ENCODE measurements at regions not wholly inside any gene's neighbourhood (a gene's known extent, or its start where the extent isn't known, plus 50 kb on each side); places are given as distances from the start of the nearest gene placed in this dataset.

GRCh38 chr15:92244703-92245102 lies 149.0 kb upstream of the ST8SIA2 start:
- DNase-seq, result no peak
- no peaks in the 10 kb centered on the region for H3K36me3 ChIP-seq (ENCODE audit: control insufficient read depth in 4 of 4, insufficient read depth in 4 of 4, low read length in 3 of 4)
- no peak overlapping the region for H3K27ac ChIP-seq (ENCODE audit: insufficient read depth in 1 of 2, low read depth in 1 of 2, low read length in 2 of 2, poor library complexity in 1 of 2, severe bottlenecking in 2 of 2)
- peaks cover 0 to 2% (median 0%) of the 10 kb centered on the region in 5 experiments for H3K9me3 ChIP-seq (ENCODE audit: control extremely low read depth in 1 of 5, control insufficient read depth in 4 of 5, insufficient read depth in 2 of 5, low read depth in 1 of 5, low read length in 4 of 5)
- WGBS (ENCODE audit: insufficient coverage), result no CpG with 5 or more reads among the region's 1 CpG
- no peak overlapping the region for H3K4me3 ChIP-seq (ENCODE audit: control insufficient read depth in 1 of 7, extremely low read depth in 1 of 7, insufficient read depth in 4 of 7, low read depth in 2 of 7, low read length in 6 of 7)
- peaks cover 0 to 24% (median 4%) of the 10 kb centered on the region in 5 experiments for H3K27me3 ChIP-seq (replicated peaks in 2 of 5; ENCODE audit: control insufficient read depth in 4 of 5, insufficient read depth in 5 of 5, low read length in 4 of 5)
- POLR2A ChIA-PET, result no interaction called here
- CTCF ChIA-PET, result no interaction called here
- no peaks in the 10 kb centered on the region for H3K4me1 ChIP-seq (ENCODE audit: control extremely low read depth in 1 of 4, control insufficient read depth in 4 of 4, insufficient read depth in 4 of 4, low read length in 3 of 4)

GRCh38 chr15:92247649-92248242 lies 145.9 kb upstream of the ST8SIA2 start:
- H3K27ac ChIP-seq (ENCODE audit: insufficient read depth in 1 of 2, low read depth in 1 of 2, low read length in 2 of 2, poor library complexity in 1 of 2, severe bottlenecking in 2 of 2), result no peak overlapping the region
- DNase-seq, result no peak
- H3K4me1 ChIP-seq (ENCODE audit: control extremely low read depth in 1 of 4, control insufficient read depth in 4 of 4, insufficient read depth in 4 of 4, low read length in 3 of 4), result no peaks in the 10 kb centered on the region
- no peaks in the 10 kb centered on the region for H3K36me3 ChIP-seq (ENCODE audit: control insufficient read depth in 4 of 4, insufficient read depth in 4 of 4, low read length in 3 of 4)
- CTCF ChIA-PET, result no interaction called here
- POLR2A ChIA-PET, result no interaction called here
- 99% methylated on average over 6 of the region's 7 CpGs for WGBS (ENCODE audit: insufficient coverage)
- peaks cover 0 to 24% (median 4%) of the 10 kb centered on the region in 5 experiments for H3K27me3 ChIP-seq (replicated peaks in 2 of 5; ENCODE audit: control insufficient read depth in 4 of 5, insufficient read depth in 5 of 5, low read length in 4 of 5)
- H3K9me3 ChIP-seq (ENCODE audit: control extremely low read depth in 1 of 5, control insufficient read depth in 4 of 5, insufficient read depth in 2 of 5, low read depth in 1 of 5, low read length in 4 of 5), result no peaks in the 10 kb centered on the region
- no peak overlapping the region for H3K4me3 ChIP-seq (ENCODE audit: control insufficient read depth in 1 of 7, extremely low read depth in 1 of 7, insufficient read depth in 4 of 7, low read depth in 2 of 7, low read length in 6 of 7)

GRCh38 chr15:92266796-92267685 lies 126.6 kb upstream of the ST8SIA2 start:
- H3K4me1 ChIP-seq (ENCODE audit: control extremely low read depth in 1 of 4, control insufficient read depth in 4 of 4, insufficient read depth in 4 of 4, low read length in 3 of 4), result no peaks in the 10 kb centered on the region
- DNase-seq, result no peak
- ChIA-PET POLR2A (no interaction called here), CTCF (interaction anchor here (1.2 kb wide), 1 partner anchor 9 kb away, joined by 3 read pairs; no protein-coding TSS in a partner anchor)
- 97% methylated on average over 8 of the region's 14 CpGs for WGBS (ENCODE audit: insufficient coverage)
- no peaks in the 10 kb centered on the region for H3K9me3 ChIP-seq (ENCODE audit: control extremely low read depth in 1 of 5, control insufficient read depth in 4 of 5, insufficient read depth in 2 of 5, low read depth in 1 of 5, low read length in 4 of 5)
- no peak overlapping the region for H3K27ac ChIP-seq (ENCODE audit: insufficient read depth in 1 of 2, low read depth in 1 of 2, low read length in 2 of 2, poor library complexity in 1 of 2, severe bottlenecking in 2 of 2)
- H3K36me3 ChIP-seq (ENCODE audit: control insufficient read depth in 4 of 4, insufficient read depth in 4 of 4, low read length in 3 of 4), result no peaks in the 10 kb centered on the region
- peaks cover 0 to 2% (median 0%) of the 10 kb centered on the region in 5 experiments for H3K27me3 ChIP-seq (replicated peaks in 2 of 5; ENCODE audit: control insufficient read depth in 4 of 5, insufficient read depth in 5 of 5, low read length in 4 of 5)
- no peak overlapping the region for H3K4me3 ChIP-seq (ENCODE audit: control insufficient read depth in 1 of 7, extremely low read depth in 1 of 7, insufficient read depth in 4 of 7, low read depth in 2 of 7, low read length in 6 of 7)

GRCh38 chr15:92268900-92269299 lies 124.8 kb upstream of the ST8SIA2 start:
- ChIA-PET POLR2A (no interaction called here), CTCF (interaction anchor here (1.7 kb wide), 1 partner anchor 123 kb away, joined by 4 read pairs; no protein-coding TSS in a partner anchor)
- DNase-seq, result no peak
- 100% methylated on average over 2 of the region's 3 CpGs for WGBS (ENCODE audit: insufficient coverage)
- H3K27me3 ChIP-seq (replicated peaks in 2 of 5; ENCODE audit: control insufficient read depth in 4 of 5, insufficient read depth in 5 of 5, low read length in 4 of 5), result peaks cover 0 to 2% (median 0%) of the 10 kb centered on the region in 5 experiments
- no peak overlapping the region for H3K4me3 ChIP-seq (ENCODE audit: control insufficient read depth in 1 of 7, extremely low read depth in 1 of 7, insufficient read depth in 4 of 7, low read depth in 2 of 7, low read length in 6 of 7)
- no peaks in the 10 kb centered on the region for H3K4me1 ChIP-seq (ENCODE audit: control extremely low read depth in 1 of 4, control insufficient read depth in 4 of 4, insufficient read depth in 4 of 4, low read length in 3 of 4)
- no peak overlapping the region for H3K27ac ChIP-seq (ENCODE audit: insufficient read depth in 1 of 2, low read depth in 1 of 2, low read length in 2 of 2, poor library complexity in 1 of 2, severe bottlenecking in 2 of 2)
- no peaks in the 10 kb centered on the region for H3K36me3 ChIP-seq (ENCODE audit: control insufficient read depth in 4 of 4, insufficient read depth in 4 of 4, low read length in 3 of 4)
- no peaks in the 10 kb centered on the region for H3K9me3 ChIP-seq (ENCODE audit: control extremely low read depth in 1 of 5, control insufficient read depth in 4 of 5, insufficient read depth in 2 of 5, low read depth in 1 of 5, low read length in 4 of 5)

GRCh38 chr15:92271179-92271578 lies 122.5 kb upstream of the ST8SIA2 start:
- H3K36me3 ChIP-seq (ENCODE audit: control insufficient read depth in 4 of 4, insufficient read depth in 4 of 4, low read length in 3 of 4), result no peaks in the 10 kb centered on the region
- WGBS (ENCODE audit: insufficient coverage), result 90% methylated on average over 1 of the region's 1 CpG
- no peak for DNase-seq
- H3K27ac ChIP-seq (ENCODE audit: insufficient read depth in 1 of 2, low read depth in 1 of 2, low read length in 2 of 2, poor library complexity in 1 of 2, severe bottlenecking in 2 of 2), result no peak overlapping the region
- no peaks in the 10 kb centered on the region for H3K9me3 ChIP-seq (ENCODE audit: control extremely low read depth in 1 of 5, control insufficient read depth in 4 of 5, insufficient read depth in 2 of 5, low read depth in 1 of 5, low read length in 4 of 5)
- no peaks in the 10 kb centered on the region for H3K4me1 ChIP-seq (ENCODE audit: control extremely low read depth in 1 of 4, control insufficient read depth in 4 of 4, insufficient read depth in 4 of 4, low read length in 3 of 4)
- ChIA-PET CTCF (interaction anchor here (1.4 kb wide), 1 partner anchor 8 kb away, joined by 3 read pairs; no protein-coding TSS in a partner anchor), POLR2A (no interaction called here)
- H3K27me3 ChIP-seq (replicated peaks in 2 of 5; ENCODE audit: control insufficient read depth in 4 of 5, insufficient read depth in 5 of 5, low read length in 4 of 5), result no peaks in the 10 kb centered on the region
- no peak overlapping the region for H3K4me3 ChIP-seq (ENCODE audit: control insufficient read depth in 1 of 7, extremely low read depth in 1 of 7, insufficient read depth in 4 of 7, low read depth in 2 of 7, low read length in 6 of 7)

- POLR2A ChIA-PET, result no interaction called here
- WGBS (ENCODE audit: insufficient coverage), result 100% methylated on average over 1 of the region's 1 CpG
These were observed 121.6 kb upstream of the ST8SIA2 start for GRCh38 chr15:92272106-92272505.

GRCh38 chr15:92273286-92273685 lies 120.4 kb upstream of the ST8SIA2 start:
- 100% methylated on average over 1 of the region's 3 CpGs for WGBS (ENCODE audit: insufficient coverage)
- CTCF ChIA-PET, result no interaction called here
- no peak for DNase-seq
- no peaks in the 10 kb centered on the region for H3K4me1 ChIP-seq (ENCODE audit: control extremely low read depth in 1 of 4, control insufficient read depth in 4 of 4, insufficient read depth in 4 of 4, low read length in 3 of 4)
- H3K36me3 ChIP-seq (ENCODE audit: control insufficient read depth in 4 of 4, insufficient read depth in 4 of 4, low read length in 3 of 4), result no peaks in the 10 kb centered on the region
- H3K27me3 ChIP-seq (replicated peaks in 2 of 5; ENCODE audit: control insufficient read depth in 4 of 5, insufficient read depth in 5 of 5, low read length in 4 of 5), result no peaks in the 10 kb centered on the region
- no peaks in the 10 kb centered on the region for H3K9me3 ChIP-seq (ENCODE audit: control extremely low read depth in 1 of 5, control insufficient read depth in 4 of 5, insufficient read depth in 2 of 5, low read depth in 1 of 5, low read length in 4 of 5)
- POLR2A ChIA-PET, result no interaction called here
- no peak overlapping the region for H3K4me3 ChIP-seq (ENCODE audit: control insufficient read depth in 1 of 7, extremely low read depth in 1 of 7, insufficient read depth in 4 of 7, low read depth in 2 of 7, low read length in 6 of 7)
- H3K27ac ChIP-seq (ENCODE audit: insufficient read depth in 1 of 2, low read depth in 1 of 2, low read length in 2 of 2, poor library complexity in 1 of 2, severe bottlenecking in 2 of 2), result no peak overlapping the region

More at GRCh38 chr15:92272106-92272505, 121.6 kb upstream of the ST8SIA2 start:
- CTCF ChIA-PET, result no interaction called here
- no peaks in the 10 kb centered on the region for H3K9me3 ChIP-seq (ENCODE audit: control extremely low read depth in 1 of 5, control insufficient read depth in 4 of 5, insufficient read depth in 2 of 5, low read depth in 1 of 5, low read length in 4 of 5)
- H3K4me3 ChIP-seq (ENCODE audit: control insufficient read depth in 1 of 7, extremely low read depth in 1 of 7, insufficient read depth in 4 of 7, low read depth in 2 of 7, low read length in 6 of 7), result no peak overlapping the region
- no peaks in the 10 kb centered on the region for H3K36me3 ChIP-seq (ENCODE audit: control insufficient read depth in 4 of 4, insufficient read depth in 4 of 4, low read length in 3 of 4)
- DNase-seq, result no peak
- no peaks in the 10 kb centered on the region for H3K27me3 ChIP-seq (replicated peaks in 2 of 5; ENCODE audit: control insufficient read depth in 4 of 5, insufficient read depth in 5 of 5, low read length in 4 of 5)
- H3K27ac ChIP-seq (ENCODE audit: insufficient read depth in 1 of 2, low read depth in 1 of 2, low read length in 2 of 2, poor library complexity in 1 of 2, severe bottlenecking in 2 of 2), result no peak overlapping the region
- no peaks in the 10 kb centered on the region for H3K4me1 ChIP-seq (ENCODE audit: control extremely low read depth in 1 of 4, control insufficient read depth in 4 of 4, insufficient read depth in 4 of 4, low read length in 3 of 4)
